ENCODE measurements at regions not wholly inside any gene's neighbourhood (a gene's known extent, or its start where the extent isn't known, plus 50 kb on each side); places are given as distances from the start of the nearest gene placed in this dataset.
"Not testable (repeated sequence)": the region's sequence is repeated elsewhere in the genome, so short reads cannot be mapped to it uniquely, and the experiment has no call there.

GRCh38 chr6:167684276-167685104 lies 142.2 kb upstream of the AFDN start:
- no peak overlapping the region for H3K27ac ChIP-seq (ENCODE audit: low read depth in 1 of 2, low read length in 1 of 2)
- no peak for DNase-seq (ENCODE audit: low read depth in 6 of 9, low spot score in 9 of 9)
- peaks cover 4 to 38% of the 10 kb centered on the region in 2 donors for H3K27me3 ChIP-seq (ENCODE audit: control insufficient read depth in 2 of 2, insufficient read depth in 1 of 2, low read length in 1 of 2)
- H3K36me3 ChIP-seq (ENCODE audit: control insufficient read depth in 2 of 2, insufficient read depth in 2 of 2, low read length in 1 of 2): no peaks in the 10 kb centered on the region
- no peak overlapping the region for H3K4me3 ChIP-seq (ENCODE audit: low read length in 2 of 2)
- 83% methylated on average over 14 of the region's 14 CpGs for WGBS
- no peaks in the 10 kb centered on the region for H3K4me1 ChIP-seq (ENCODE audit: control insufficient read depth in 2 of 2, insufficient read depth in 2 of 2, low read length in 2 of 2)
- no peaks in the 10 kb centered on the region for H3K9me3 ChIP-seq (ENCODE audit: control insufficient read depth in 2 of 2, insufficient read depth in 1 of 2, low read length in 1 of 2)

GRCh38 chr6:167685654-167686053 lies 141.1 kb upstream of the AFDN start:
- Histone ChIP-seq H3K9me3 (ENCODE audit: control insufficient read depth in 2 of 2, insufficient read depth in 1 of 2, low read length in 1 of 2) (no peaks in the 10 kb centered on the region), H3K4me3 (ENCODE audit: low read length in 2 of 2) (no peak overlapping the region), H3K27me3 (ENCODE audit: control insufficient read depth in 2 of 2, insufficient read depth in 1 of 2, low read length in 1 of 2) (peaks cover 0 to 27% of the 10 kb centered on the region in 2 donors), H3K27ac (ENCODE audit: low read depth in 1 of 2, low read length in 1 of 2) (no peak overlapping the region), H3K4me1 (ENCODE audit: control insufficient read depth in 2 of 2, insufficient read depth in 2 of 2, low read length in 2 of 2) (no peaks in the 10 kb centered on the region), H3K36me3 (ENCODE audit: control insufficient read depth in 2 of 2, insufficient read depth in 2 of 2, low read length in 1 of 2) (no peaks in the 10 kb centered on the region)
- WGBS: 14% methylated on average over 10 of the region's 10 CpGs
- no peak for DNase-seq (ENCODE audit: low read depth in 6 of 9, low spot score in 9 of 9)

- Histone ChIP-seq H3K27me3 (ENCODE audit: control insufficient read depth in 2 of 2, insufficient read depth in 1 of 2, low read length in 1 of 2) (peaks cover 0 to 22% of the 10 kb centered on the region in 2 donors), H3K27ac (ENCODE audit: low read depth in 1 of 2, low read length in 1 of 2) (no peak overlapping the region), H3K4me1 (ENCODE audit: control insufficient read depth in 2 of 2, insufficient read depth in 2 of 2, low read length in 2 of 2) (no peaks in the 10 kb centered on the region), H3K4me3 (ENCODE audit: low read length in 2 of 2) (no peak overlapping the region), H3K36me3 (ENCODE audit: control insufficient read depth in 2 of 2, insufficient read depth in 2 of 2, low read length in 1 of 2) (no peaks in the 10 kb centered on the region), H3K9me3 (ENCODE audit: control insufficient read depth in 2 of 2, insufficient read depth in 1 of 2, low read length in 1 of 2) (no peaks in the 10 kb centered on the region)
- DNase-seq (ENCODE audit: low read depth in 6 of 9, low spot score in 9 of 9): no peak
- 82% methylated on average over 7 of the region's 7 CpGs for WGBS
Observed at GRCh38 chr6:167686204-167686893, 140.4 kb upstream of the AFDN start.

GRCh38 chr6:167687116-167687725 lies 139.5 kb upstream of the AFDN start:
- H3K4me1 ChIP-seq (ENCODE audit: control insufficient read depth in 2 of 2, insufficient read depth in 2 of 2, low read length in 2 of 2): no peaks in the 10 kb centered on the region
- 85% methylated on average over 18 of the region's 18 CpGs for WGBS
- H3K4me3 ChIP-seq (ENCODE audit: low read length in 2 of 2): no peak overlapping the region
- peaks cover 0 to 16% of the 10 kb centered on the region in 2 donors for H3K27me3 ChIP-seq (ENCODE audit: control insufficient read depth in 2 of 2, insufficient read depth in 1 of 2, low read length in 1 of 2)
- H3K27ac ChIP-seq (ENCODE audit: low read depth in 1 of 2, low read length in 1 of 2): no peak overlapping the region
- DNase-seq (ENCODE audit: low read depth in 6 of 9, low spot score in 9 of 9): no peak
- no peaks in the 10 kb centered on the region for H3K9me3 ChIP-seq (ENCODE audit: control insufficient read depth in 2 of 2, insufficient read depth in 1 of 2, low read length in 1 of 2)
- H3K36me3 ChIP-seq (ENCODE audit: control insufficient read depth in 2 of 2, insufficient read depth in 2 of 2, low read length in 1 of 2): no peaks in the 10 kb centered on the region

GRCh38 chr6:167688123-167688522 lies 138.6 kb upstream of the AFDN start:
- H3K27me3 ChIP-seq (ENCODE audit: control insufficient read depth in 2 of 2, insufficient read depth in 1 of 2, low read length in 1 of 2): peaks cover 0 to 12% of the 10 kb centered on the region in 2 donors
- 94% methylated on average over 6 of the region's 6 CpGs for WGBS

GRCh38 chr6:167689278-167689677 lies 137.4 kb upstream of the AFDN start:
- no peak overlapping the region for H3K4me3 ChIP-seq (ENCODE audit: low read length in 2 of 2)
- H3K9me3 ChIP-seq (ENCODE audit: control insufficient read depth in 2 of 2, insufficient read depth in 1 of 2, low read length in 1 of 2): no peaks in the 10 kb centered on the region
- H3K36me3 ChIP-seq (ENCODE audit: control insufficient read depth in 2 of 2, insufficient read depth in 2 of 2, low read length in 1 of 2): no peaks in the 10 kb centered on the region
- H3K4me1 ChIP-seq (ENCODE audit: control insufficient read depth in 2 of 2, insufficient read depth in 2 of 2, low read length in 2 of 2): no peaks in the 10 kb centered on the region
- H3K27me3 ChIP-seq (ENCODE audit: control insufficient read depth in 2 of 2, insufficient read depth in 1 of 2, low read length in 1 of 2): peaks cover 0 to 10% of the 10 kb centered on the region in 2 donors
- no peak for DNase-seq (ENCODE audit: low read depth in 6 of 9, low spot score in 9 of 9)
- WGBS: 98% methylated on average over 5 of the region's 5 CpGs
- no peak overlapping the region for H3K27ac ChIP-seq (ENCODE audit: low read depth in 1 of 2, low read length in 1 of 2)

More at GRCh38 chr6:167688123-167688522, 138.6 kb upstream of the AFDN start:
- no peak for DNase-seq (ENCODE audit: low read depth in 6 of 9, low spot score in 9 of 9)
- no peaks in the 10 kb centered on the region for H3K36me3 ChIP-seq (ENCODE audit: control insufficient read depth in 2 of 2, insufficient read depth in 2 of 2, low read length in 1 of 2)
- no peaks in the 10 kb centered on the region for H3K9me3 ChIP-seq (ENCODE audit: control insufficient read depth in 2 of 2, insufficient read depth in 1 of 2, low read length in 1 of 2)
- H3K4me1 ChIP-seq (ENCODE audit: control insufficient read depth in 2 of 2, insufficient read depth in 2 of 2, low read length in 2 of 2): no peaks in the 10 kb centered on the region
- no peak overlapping the region for H3K27ac ChIP-seq (ENCODE audit: low read depth in 1 of 2, low read length in 1 of 2)
- no peak overlapping the region for H3K4me3 ChIP-seq (ENCODE audit: low read length in 2 of 2)

GRCh38 chr6:167689751-167690150 lies 137.0 kb upstream of the AFDN start:
- H3K27ac ChIP-seq (ENCODE audit: low read depth in 1 of 2, low read length in 1 of 2): no peak overlapping the region
- H3K27me3 ChIP-seq (ENCODE audit: control insufficient read depth in 2 of 2, insufficient read depth in 1 of 2, low read length in 1 of 2): peaks cover 0 to 8% of the 10 kb centered on the region in 2 donors
- no peaks in the 10 kb centered on the region for H3K36me3 ChIP-seq (ENCODE audit: control insufficient read depth in 2 of 2, insufficient read depth in 2 of 2, low read length in 1 of 2)
- H3K9me3 ChIP-seq (ENCODE audit: control insufficient read depth in 2 of 2, insufficient read depth in 1 of 2, low read length in 1 of 2): no peaks in the 10 kb centered on the region
- DNase-seq (ENCODE audit: low read depth in 6 of 9, low spot score in 9 of 9): no peak
- no peak overlapping the region for H3K4me3 ChIP-seq (ENCODE audit: low read length in 2 of 2)
- WGBS: 92% methylated on average over 6 of the region's 6 CpGs
- H3K4me1 ChIP-seq (ENCODE audit: control insufficient read depth in 2 of 2, insufficient read depth in 2 of 2, low read length in 2 of 2): no peaks in the 10 kb centered on the region

GRCh38 chr6:167690167-167690922 lies 136.4 kb upstream of the AFDN start:
- WGBS: 97% methylated on average over 14 of the region's 14 CpGs
- DNase-seq (ENCODE audit: low read depth in 6 of 9, low spot score in 9 of 9): not testable (repeated sequence)

More at GRCh38 chr6:167690167-167690922, 136.4 kb upstream of the AFDN start:
- not testable (repeated sequence) for H3K4me3 ChIP-seq (ENCODE audit: low read length in 2 of 2); H3K9me3 ChIP-seq (ENCODE audit: control insufficient read depth in 2 of 2, insufficient read depth in 1 of 2, low read length in 1 of 2); H3K27ac ChIP-seq (ENCODE audit: low read depth in 1 of 2, low read length in 1 of 2); H3K27me3 ChIP-seq (ENCODE audit: control insufficient read depth in 2 of 2, insufficient read depth in 1 of 2, low read length in 1 of 2); H3K4me1 ChIP-seq (ENCODE audit: control insufficient read depth in 2 of 2, insufficient read depth in 2 of 2, low read length in 2 of 2); H3K36me3 ChIP-seq (ENCODE audit: control insufficient read depth in 2 of 2, insufficient read depth in 2 of 2, low read length in 1 of 2)
